ACHN (cell line): ENCODE measurements at regions not wholly inside any gene's neighbourhood (a gene's known extent, or its start where the extent isn't known, plus 50 kb on each side); places are given as distances from the start of the nearest gene placed in this dataset.
"Not testable (repeated sequence)": the region's sequence is repeated elsewhere in the genome, so short reads cannot be mapped to it uniquely, and the experiment has no call there.

Source experiments
- DNase-seq: peaks from one replicate; pipeline ENCODE4 v3.0.0-alpha.2; 2015
- in situ Hi-C: cut with HindIII; loops from 2 replicates; pipeline ENCODE4 v1.10.0; 2017; ENCODE audit warnings: low sequenced_read_pairs, low pct_ligation_motif_present, low pct_unique_long_range_greater_than_20kb

DNA sequence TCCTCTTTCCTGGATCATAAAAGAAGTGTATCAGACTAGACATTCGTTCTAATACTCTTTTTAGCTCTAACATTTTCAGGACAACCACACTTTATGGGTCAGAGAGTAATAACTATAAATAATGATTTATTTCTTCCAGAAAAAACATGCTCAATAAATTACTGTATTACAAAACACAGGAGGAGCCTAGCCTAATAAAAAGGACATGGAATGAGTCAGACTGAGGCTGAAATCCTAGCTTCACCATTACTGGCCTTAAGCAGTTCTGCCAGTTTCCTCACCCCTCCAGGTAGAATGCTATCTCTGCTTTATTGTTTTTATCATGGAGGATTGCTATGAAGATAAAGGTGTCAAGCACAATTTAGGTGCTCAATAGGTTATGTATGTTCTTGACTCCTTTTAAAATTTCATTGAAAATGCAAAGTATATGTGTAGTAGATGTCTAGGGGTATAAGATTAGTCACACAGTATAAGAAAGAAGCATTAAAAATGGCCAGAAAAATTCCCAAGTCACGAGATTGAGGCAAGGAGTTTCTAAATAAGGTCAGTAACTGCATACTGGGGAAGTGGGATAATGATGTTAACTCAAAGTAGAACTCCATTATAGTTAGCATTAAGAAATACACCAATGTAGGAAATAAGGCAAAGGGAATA, 105.5 kb upstream of the NEUROD1 start:
- in situ Hi-C loops, result no loop called here
- peak; percentile 22 for DNase-seq

DNA sequence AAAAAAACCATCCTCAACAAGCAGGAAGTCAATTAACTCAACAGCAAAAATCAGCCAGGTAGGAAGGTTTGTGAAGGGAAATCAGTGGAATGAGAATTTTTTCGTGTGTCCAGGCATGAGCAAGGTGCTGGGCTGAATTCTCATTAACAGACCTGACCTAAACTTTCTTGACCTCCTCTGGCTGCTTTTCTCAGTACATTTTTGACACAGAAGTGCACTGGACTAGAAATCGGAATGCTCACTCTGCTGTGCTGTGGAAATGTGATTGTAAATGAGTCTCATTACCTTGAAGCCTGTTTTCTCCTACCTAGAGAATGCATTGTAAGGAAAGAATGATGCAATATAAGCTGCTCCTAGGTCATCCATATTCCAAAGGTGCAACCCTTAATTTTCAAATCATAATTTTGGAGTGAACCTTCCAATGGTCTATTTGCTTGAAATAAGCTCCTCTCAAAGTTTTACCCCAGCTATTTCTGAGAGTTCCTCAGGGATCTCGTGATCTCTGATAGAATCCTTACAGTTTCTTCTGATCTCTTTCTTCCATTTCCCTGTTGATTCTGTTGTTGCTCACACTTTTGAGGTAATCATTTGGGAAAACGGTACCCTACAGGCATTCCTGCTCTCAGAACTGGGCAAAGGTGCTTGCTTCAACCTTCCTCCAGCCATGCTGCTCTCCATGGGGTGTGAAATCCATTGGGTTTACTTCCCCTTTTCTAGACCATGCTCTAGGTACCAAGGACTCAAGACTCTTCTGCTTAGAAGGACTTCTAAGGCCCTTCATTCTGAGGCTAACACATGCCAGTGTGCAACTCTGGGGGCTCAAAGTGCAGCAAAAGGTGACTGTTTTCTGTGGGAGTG, 104.9 kb upstream of the ITPRID2 start:
- no peak for DNase-seq

GRCh38 chr2:181787310-181788048, 104.1 kb upstream of the ITPRID2 start:
- in situ Hi-C loops, result no loop called here
- no peak for DNase-seq

More for the DNA sequence above, 104.9 kb upstream of the ITPRID2 start:
- in situ Hi-C loops, result no loop called here

GRCh38 chr2:181788897-181789555, 102.5 kb upstream of the ITPRID2 start:
- in situ Hi-C loops, result no loop called here
- DNase-seq, result no peak

GRCh38 chr2:181789827-181790448, 101.6 kb upstream of the ITPRID2 start:
- in situ Hi-C loops, result no loop called here
- no peak for DNase-seq

DNA sequence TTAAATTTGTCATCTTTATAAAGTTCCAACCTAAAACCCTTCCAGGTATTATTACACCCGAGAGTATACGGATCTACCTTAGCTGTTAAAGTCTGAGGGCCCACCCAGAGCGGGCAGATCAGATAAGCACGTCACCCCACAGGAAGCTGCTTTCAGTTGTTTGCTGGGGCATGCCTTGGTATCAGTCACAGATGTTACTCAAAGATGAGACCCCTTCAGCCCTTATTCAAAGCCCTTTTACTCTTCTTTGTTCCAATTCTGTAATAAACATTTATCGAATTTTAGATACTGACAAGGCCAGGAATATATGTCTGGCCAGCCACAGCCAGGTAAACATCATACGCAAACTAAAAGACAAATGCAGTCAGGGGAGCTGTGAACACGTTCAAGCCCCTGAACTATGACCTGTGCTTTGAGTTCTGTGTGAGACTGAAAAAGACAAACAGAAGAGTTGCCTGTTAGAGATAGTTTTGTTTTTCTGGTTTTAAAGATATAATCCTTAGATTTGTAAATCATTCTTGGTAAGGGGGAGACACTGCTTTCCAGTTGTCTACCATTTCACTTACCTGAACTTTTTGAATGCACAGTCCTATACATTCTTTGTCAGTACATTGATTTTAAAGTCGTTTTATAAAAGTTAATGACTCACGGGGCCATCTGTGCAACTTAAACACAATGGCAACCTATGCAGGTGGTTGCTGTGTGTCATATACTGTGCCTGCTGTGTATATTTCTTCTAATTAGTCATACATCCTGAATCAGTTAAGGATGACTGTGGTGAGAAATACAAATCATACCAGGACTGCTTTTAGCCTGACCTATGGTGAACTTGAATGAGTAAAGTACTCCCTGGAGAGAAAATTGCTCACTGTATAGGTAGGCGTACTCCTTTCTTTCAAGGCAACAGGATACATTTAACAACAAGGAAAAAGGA, 100.5 kb upstream of the ITPRID2 start:
- in situ Hi-C loops, result no loop called here
- DNase-seq, result peak; percentile 88

DNA sequence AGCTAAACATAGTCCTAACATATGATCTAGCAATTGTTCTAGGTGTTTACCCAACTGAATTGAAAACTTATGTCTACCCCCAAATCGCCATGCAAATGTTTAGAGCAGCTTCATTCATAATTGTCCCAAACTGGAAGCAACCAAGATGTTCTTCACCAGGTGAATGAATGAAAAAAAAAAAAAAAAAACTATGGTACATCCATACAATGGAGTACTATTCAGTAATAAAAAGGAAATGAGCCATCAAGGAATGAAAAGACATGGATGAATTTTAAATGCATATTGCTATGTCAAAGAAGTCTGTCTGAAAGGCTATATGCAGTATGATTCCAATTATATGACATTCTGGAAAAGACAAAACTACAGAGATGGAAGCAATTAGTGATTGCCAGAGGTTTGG, 98.6 kb upstream of the ITPRID2 start:
- in situ Hi-C loops, result no loop called here
- no peak for DNase-seq

GRCh38 chr2:181798022-181798421, 93.5 kb upstream of the ITPRID2 start:
- no peak for DNase-seq

GRCh38 chr2:181802300-181802699, 89.2 kb upstream of the ITPRID2 start:
- in situ Hi-C loops, DNase-seq: not testable (repeated sequence)

More at GRCh38 chr2:181798022-181798421, 93.5 kb upstream of the ITPRID2 start:
- in situ Hi-C loops, result no loop called here

DNA sequence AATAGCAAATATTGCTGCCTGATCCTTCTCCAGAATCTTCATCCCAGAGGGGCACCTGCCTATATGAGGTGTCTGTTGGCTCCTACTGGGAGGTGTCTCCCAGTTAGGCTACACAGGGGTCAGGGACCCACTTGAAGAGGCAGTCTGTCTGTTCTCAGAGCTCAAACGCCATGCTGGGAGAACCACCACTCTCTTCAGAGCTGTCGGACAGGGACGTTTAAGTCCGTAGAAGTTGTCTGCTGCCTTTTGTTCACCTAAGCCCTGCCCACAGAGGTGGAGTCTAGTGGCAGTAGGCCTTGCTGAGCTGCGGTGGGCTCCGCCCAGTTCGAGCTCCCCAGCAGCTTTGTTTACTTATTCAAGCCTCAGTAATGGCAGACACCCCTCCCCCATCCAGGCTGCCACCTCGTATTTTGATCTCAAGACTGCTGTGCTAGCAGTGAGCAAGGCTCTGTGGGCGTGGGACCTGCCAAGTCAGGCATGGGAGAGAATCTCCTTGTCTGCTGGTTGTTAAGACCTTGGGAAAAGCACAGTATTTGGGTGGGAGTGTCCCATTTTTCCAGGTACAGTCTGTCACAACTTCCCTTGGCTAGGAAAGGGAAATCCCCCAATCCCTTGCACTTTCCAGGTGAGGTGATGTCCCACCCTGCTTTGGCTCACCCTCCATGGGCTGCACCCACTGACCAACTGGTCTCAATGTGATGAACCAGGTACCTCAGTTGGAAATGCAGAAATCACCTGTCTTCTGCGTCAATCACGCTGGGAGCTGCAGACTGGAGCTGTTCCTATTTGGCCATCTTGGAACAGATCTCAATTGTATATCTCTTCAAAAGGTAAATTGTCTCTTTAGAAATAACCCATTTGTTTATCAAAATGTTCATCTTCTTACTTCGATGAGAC, 87.4 kb upstream of the ITPRID2 start:
- in situ Hi-C loops, DNase-seq: not testable (repeated sequence)

DNA sequence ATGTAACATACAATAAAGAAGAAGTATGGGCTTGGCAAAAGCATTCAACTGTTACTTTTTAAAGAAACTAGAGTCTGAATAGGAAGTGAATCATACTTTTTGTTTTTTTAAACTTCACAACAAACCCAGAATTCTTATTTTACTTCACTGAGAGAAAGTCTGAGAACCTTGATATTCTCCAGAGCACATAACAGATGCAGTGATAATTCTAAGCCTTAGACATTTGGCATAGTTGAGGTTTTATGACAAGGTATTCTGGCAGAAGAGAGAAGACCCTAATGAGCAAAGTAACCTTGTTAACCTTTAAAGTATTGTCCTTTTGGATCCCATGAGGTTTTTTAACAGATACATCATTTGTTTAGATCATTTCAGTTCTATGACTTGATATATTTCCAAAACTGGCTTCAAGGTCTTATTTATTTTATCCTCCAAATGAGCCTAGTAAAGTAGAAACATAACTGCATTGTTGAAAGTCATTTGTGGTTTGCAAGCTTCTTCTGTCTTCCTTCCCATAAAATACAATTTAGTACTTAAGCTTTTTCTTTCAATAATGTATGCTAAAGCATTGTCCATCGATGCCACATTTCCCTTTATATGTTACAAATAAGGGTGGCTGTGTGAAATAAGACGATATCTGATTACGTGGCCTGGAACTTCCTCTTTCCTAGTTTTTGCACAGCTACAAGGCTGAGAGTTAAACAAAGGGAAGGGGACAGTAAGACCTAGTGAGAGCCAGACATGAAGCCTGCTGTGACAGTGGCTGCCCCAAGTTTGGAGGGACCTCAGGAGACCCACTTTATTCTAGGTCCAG, 86.1 kb upstream of the ITPRID2 start:
- in situ Hi-C loops, result no loop called here

GRCh38 chr2:181806039-181806392, 85.5 kb upstream of the ITPRID2 start:
- in situ Hi-C loops, result no loop called here
- DNase-seq, result no peak

More for the DNA sequence above, 86.1 kb upstream of the ITPRID2 start:
- no peak for DNase-seq

DNA sequence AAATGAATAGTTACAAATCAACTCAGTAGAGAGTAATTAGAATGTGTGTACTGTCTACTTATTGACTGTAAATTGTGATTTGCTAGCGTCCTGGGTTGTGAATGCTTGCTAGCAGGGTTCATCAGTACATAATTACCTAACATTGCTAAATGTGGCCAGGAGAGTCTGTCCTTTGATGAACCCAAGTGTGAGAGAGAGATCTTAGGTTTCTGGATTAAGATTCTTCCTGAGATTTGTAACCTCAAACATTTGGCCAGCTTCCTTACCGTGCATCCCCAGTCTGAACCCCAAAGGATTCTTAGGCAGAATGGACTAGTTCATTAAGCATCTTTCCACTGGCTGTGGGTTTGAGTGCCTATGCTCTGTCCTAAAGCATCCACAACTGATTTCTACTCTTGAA, 84.0 kb upstream of the ITPRID2 start:
- in situ Hi-C loops, result no loop called here

GRCh38 chr2:181810823-181811695, 80.5 kb upstream of the ITPRID2 start:
- in situ Hi-C loops, result no loop called here

More for the DNA sequence above, 84.0 kb upstream of the ITPRID2 start:
- DNase-seq, result no peak

More at GRCh38 chr2:181810823-181811695, 80.5 kb upstream of the ITPRID2 start:
- DNase-seq, result peak; percentile 63
